Medulla oblongata (tissue), 1 donor: ENCODE measurements at regions not wholly inside any gene's neighbourhood (a gene's known extent, or its start where the extent isn't known, plus 50 kb on each side); places are given as distances from the start of the nearest gene placed in this dataset.
"Not testable (repeated sequence)": the region's sequence is repeated elsewhere in the genome, so short reads cannot be mapped to it uniquely, and the experiment has no call there.

ENCODE experiments used
- DNase-seq: peaks from one replicate; pipeline ENCODE4 v3.0.0-alpha.2; 2015; ENCODE audit errors: extremely low spot score

GRCh38 chr4:14906805-14907204 lies 95.5 kb upstream of the CPEB2 start:
- no peak for DNase-seq

- no peak for DNase-seq
Measured at GRCh38 chr4:14908635-14909034, 93.6 kb upstream of the CPEB2 start.

GRCh38 chr4:14910411-14910810 lies 91.9 kb upstream of the CPEB2 start:
- DNase-seq = no peak

GRCh38 chr4:14912426-14912825 lies 89.9 kb upstream of the CPEB2 start:
- DNase-seq = no peak

- no peak for DNase-seq
Measured at GRCh38 chr4:14915018-14915417, 87.3 kb upstream of the CPEB2 start.

GRCh38 chr4:14916554-14917297 lies 85.6 kb upstream of the CPEB2 start:
- peak; percentile 21 for DNase-seq

- no peak for DNase-seq
Measured at GRCh38 chr4:14917298-14917633, 85.0 kb upstream of the CPEB2 start.

GRCh38 chr4:14918336-14918735 lies 83.9 kb upstream of the CPEB2 start:
- peak; percentile 75 for DNase-seq

- no peak for DNase-seq
Measured at GRCh38 chr4:14919785-14920184, 82.5 kb upstream of the CPEB2 start.

- DNase-seq = no peak
Measured at GRCh38 chr4:14920237-14920636, 82.0 kb upstream of the CPEB2 start.

GRCh38 chr4:14920759-14921320 lies 81.4 kb upstream of the CPEB2 start:
- no peak for DNase-seq

- DNase-seq = not testable (repeated sequence)
Measured at GRCh38 chr4:14921781-14922180, 80.5 kb upstream of the CPEB2 start.

- no peak for DNase-seq
Measured at GRCh38 chr4:14924076-14924811, 78.0 kb upstream of the CPEB2 start.

- DNase-seq = no peak
Measured at GRCh38 chr4:14924812-14925344, 77.4 kb upstream of the CPEB2 start.

- no peak for DNase-seq
Measured at GRCh38 chr4:14925471-14925870, 76.8 kb upstream of the CPEB2 start.

GRCh38 chr4:14926368-14926767 lies 75.9 kb upstream of the CPEB2 start:
- DNase-seq = no peak

GRCh38 chr4:14928035-14928434 lies 74.2 kb upstream of the CPEB2 start:
- peak; percentile 52 for DNase-seq

GRCh38 chr4:14929669-14930068 lies 72.6 kb upstream of the CPEB2 start:
- no peak for DNase-seq

- DNase-seq = no peak
Measured at GRCh38 chr4:14934704-14935390, 67.4 kb upstream of the CPEB2 start.

- DNase-seq = no peak
Measured at GRCh38 chr4:14943749-14944148, 58.5 kb upstream of the CPEB2 start.

- DNase-seq = no peak
Measured at GRCh38 chr4:14952352-14952751, 49.9 kb upstream of the CPEB2 start.
